GM21367 (cell line): ENCODE measurements at regions not wholly inside any gene's neighbourhood (a gene's known extent, or its start where the extent isn't known, plus 50 kb on each side); places are given as distances from the start of the nearest gene placed in this dataset.

Experiments used
- ATAC-seq: cut with Tn5 transposase; IDR thresholded peaks from one replicate; pipeline ENCODE4 v1.9.1; 2021; ENCODE audit not compliant: unreplicated experiment

DNA sequence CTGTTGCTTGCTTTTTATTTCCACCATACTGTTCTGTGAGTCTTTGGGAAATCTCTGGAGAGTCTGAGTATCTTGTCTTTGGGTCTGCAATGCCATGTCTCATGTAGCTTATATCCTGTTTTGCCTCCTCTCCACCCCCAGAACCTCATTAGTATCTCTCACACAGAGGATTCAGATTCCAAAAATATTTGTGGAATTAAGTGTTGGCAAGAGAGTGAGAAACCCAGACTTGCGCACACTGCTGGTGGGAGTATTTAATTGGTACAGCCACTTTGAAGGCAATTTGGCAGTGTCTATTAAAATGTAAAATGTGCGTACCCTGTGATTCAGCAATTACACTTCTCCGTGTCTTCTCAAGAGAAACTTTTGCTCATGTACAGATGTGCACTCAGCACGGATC is 68.6 kb downstream of the ZNF621 start:
- ATAC-seq = no peak

DNA sequence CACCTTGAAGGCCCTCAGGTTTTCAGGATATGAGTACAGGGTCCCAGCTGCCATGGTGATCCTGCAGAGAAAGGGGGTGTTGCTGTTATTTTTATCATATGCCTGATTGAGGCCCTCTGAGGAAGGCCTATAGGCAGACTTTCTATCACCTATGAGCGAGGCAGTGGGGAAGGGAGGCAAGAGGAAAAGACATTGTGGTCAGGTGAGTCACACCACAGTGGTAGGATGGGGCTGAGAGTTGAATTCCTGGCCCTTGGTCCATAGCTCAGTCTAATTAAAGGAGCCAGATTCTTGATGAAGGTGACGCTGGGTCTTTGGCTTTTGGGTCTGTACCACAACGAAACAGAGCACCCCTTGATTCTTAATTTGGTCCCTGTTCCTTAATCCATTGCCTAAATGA is 72.7 kb downstream of the ZNF621 start:
- no peak for ATAC-seq

DNA sequence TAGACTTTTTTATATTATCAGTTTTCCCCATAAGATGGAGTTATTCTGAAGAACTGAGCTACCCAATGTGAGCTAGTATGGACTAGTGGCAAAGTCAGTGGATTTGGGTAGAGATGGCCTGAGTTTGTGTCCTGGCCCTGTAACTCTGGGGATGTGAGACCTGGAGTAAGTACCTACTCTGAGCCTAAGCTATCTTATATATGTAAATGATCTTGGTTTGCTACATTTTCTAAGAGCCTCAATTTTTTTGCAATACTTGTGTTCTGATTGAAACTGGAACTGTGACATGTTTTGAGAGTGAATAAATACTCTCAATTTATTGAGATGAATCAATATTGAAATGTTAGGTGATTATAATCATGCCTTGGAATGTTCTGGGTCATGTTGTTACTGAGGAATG is 73.6 kb downstream of the ZNF621 start:
- no peak for ATAC-seq

DNA sequence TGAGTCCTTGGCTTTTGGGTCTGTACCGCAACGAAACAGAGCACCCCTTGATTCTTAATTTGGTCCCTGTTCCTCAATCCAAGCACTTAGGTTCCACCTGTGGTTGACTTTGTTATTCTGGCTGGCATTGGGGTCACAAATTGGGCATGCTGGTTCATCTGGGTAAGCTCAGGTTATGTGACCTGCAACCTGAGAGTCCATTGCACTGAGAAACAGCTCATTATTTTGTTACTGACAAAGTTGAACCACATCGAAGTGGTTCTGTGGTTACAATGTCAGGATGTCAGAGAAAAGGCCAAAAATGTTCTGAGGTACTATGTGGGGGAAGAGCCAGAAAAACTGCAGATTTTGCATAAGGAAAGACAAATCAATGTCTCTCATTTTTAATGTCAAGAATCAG is 74.2 kb downstream of the ZNF621 start:
- ATAC-seq = no peak

DNA sequence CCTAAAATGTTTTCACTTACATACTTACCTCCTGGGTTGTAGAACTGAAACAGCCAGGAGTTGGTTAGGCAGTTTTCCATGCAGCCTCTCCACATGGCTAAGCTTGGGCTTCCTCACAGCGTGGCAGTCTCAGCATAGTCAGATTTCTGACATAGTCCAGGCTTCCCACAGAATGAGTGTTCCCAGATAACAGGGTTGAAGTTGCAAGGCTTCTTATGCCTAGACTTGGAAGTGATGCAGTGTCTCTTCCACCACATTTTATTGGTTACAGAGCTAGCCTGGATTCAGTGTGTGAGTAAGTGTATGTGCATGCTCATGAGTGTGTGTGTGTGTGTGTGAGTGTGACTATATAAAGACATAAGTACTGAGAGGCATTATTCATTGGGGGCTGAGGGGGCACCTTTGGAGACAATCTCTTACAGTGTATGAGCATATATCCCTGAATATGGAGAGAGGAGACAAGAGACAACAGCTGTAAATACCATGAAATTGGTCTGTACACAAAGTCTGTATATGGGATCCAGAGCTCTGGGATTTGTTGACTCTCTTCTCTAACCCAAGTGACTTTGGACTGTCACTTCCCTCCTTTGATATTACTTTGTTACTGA is 78.1 kb downstream of the ZNF621 start:
- ATAC-seq = no peak

DNA sequence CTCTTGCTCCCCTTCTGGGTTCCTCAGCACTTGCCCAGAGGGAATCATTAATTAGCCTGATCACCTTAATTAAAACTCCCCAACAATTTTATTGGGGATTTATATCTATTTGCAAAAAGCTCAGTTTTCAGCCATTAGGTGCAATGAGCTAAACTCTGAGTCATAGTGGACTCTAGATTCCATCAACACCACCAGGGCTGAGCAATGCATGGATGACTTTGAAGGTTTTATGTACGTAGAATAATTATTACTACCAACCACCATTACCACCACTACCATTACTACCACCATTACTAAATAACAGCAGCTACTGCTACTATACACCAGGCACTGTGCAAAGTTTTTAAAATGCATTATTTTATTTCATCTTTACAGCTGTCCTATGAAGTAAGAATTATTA is 81.2 kb downstream of the ZNF621 start:
- ATAC-seq = no peak

DNA sequence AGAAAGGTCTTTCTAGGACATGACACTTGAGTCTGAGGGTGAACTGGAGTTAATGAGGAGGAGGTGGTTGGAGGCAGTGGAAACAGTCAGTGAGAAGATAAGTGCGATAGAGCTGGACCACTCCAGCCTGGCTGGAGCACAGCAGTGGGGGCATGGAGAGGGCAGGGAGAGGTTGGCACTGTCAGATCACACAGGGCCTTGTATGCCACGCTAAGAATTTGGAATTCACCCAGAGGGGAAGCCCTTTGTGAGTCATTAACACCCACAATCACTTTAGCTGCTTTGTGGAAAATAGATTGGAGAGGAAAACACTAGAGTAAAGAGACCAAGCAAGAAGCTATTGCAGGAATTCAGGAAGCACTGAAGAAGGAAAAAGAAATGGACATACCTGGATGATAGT is 83.3 kb downstream of the ZNF621 start:
- no peak for ATAC-seq

DNA sequence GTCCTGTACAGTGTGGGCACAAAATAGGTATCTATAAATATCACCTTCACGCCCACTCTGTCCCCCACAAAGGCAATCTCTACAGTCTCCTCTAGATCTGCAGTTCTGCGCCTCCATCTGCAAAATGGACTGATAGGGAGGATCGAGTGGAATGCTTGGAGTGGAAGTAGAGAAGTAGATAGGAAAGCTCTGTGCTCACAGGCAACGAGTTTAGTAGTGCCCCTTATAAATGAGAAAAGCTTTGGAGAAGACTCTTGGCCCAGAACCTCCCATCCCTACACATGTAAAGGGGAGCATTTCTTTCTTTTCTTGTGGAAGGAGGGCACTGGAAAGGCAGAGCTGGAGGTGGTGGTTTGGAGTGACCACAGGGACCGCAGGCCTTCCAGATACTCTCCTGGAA is 88.5 kb downstream of the ZNF621 start:
- no peak for ATAC-seq

DNA sequence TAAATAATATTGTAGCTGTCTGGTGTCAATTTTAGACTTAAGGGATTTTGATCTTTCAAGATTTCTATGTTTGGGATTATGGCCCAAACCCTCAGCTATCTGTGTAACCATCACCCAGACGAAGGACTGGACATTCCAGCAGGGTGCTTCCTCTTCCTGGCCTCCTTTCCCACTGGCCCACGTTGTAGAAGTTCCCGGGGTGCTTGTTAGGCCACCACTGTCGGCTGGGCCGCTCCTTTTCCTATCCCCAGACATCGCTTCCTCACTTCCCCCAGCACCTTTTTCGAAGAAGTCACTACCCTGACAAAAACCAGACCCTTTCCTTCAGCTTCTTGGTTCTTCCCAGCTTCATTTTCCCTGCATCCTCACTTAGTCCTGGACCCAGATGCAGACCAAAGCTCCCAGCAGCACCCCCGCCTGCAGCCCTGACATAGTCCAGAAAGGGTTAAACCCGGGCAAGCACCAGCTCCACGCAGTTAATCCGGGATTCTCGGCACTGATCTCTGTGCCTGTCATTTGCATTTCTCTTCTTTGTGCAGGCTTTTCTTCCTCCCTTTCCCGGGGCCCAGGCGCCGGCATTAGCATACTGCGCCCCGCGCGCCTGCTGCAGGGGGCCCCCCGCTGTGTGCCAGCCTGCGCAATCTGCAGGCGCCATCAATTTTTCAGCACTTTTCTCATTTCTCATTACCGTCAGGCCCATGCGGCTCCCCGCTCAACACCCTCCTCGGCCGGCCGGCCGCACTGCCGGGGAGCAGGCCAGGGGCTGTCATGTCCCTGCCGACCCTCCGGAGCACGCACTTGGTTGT is 90.6 kb downstream of the ZNF621 start:
- no peak for ATAC-seq

DNA sequence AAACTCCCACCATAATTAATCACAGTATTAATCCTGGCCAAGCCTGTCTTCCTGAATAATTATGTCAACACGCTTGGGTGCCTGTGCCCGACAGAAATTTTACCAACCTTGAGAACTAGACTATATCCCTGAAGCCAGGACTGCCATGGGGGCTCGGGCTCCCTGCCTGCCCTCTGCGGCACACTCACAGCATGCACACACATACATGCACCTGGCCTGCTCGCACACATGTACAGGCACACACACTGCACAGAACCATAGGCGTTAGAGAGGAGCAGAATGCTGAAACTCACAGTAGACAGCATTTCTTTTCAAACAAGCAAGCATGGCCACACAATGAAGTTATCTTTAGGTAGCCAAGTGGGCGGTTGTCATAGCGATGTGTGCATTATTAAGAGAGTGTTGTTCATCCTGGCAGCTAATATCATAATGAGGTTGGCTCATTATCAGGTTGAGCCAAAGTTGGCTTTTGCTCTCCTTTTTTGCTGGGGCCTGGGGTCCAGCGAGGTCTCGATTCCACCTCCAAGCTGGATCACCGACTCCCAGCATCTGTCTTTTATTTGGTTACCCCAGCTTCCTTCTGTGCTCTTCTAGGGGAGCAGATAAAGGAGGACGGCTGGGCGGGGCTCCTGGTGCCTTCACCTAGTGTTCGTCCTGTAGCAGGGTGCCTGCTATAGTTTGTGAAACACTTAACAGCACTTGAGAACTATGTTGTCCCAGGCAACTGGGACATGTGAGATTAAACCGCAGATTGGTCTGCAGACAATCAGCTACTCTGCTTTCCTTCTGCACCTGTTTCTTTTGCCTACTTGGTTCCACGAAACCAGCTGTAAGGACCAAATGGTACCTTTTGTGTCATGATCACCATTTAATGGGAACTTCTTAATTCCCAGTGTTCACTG is 91.4 kb downstream of the ZNF621 start:
- ATAC-seq = no peak

DNA sequence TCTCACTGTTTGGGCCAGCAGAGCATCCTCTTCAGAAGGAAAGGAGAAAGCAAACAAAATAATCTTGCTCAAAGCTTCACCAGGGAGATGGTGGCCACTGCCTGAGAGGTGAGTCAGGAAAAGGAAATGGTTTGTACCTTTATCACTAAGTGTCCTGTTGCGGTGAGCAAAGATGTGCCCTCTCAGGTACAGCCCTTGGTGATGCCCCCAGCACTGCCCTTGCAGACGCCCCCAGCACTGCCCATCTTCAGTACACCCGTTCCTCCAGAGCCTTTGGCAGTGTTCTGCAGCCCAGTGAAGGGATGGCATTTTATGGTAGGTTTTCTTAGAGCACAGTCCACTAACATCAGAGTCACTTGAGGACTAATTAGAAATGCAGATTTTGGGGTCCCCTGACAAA is 92.3 kb downstream of the ZNF621 start:
- no peak for ATAC-seq

DNA sequence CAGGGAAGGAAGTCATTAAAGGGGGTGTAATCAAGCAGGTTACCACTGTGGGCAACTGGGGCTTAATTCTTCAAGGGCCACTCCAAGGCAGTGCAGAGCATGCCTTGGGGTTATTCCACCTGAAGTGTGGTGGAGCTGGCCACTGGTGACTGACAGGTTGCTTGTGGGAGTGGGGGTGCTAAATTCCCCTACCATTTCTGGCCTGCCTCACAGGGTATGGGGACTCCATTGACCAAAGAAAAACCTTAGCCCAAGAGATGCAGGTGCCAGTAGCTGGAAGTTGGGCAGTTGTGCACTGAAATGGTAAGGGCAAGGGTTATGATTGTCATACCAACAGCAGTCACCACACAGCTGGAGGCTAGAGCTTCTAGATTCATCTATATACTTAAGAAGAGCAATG is 93.4 kb downstream of the ZNF621 start:
- no peak for ATAC-seq

DNA sequence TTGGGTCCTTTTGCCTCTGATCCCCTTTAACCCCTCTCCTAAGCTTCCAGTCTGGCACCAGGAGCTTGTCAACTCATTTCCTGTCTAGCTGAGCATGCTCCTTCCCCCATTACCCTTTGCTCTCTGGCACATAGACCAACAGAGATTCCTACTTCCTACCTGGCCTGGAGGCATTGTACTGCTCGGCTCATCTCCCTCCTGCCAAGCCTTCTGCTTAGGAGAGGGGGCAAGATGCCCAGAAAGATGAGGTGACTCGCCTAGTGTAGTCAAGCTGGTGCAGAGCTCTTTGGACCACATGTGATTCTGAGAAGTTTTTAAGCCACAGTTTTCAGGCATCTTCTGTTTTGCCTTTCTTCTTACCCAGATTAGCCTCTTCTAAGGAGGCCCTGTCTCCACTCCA is 95.4 kb downstream of the ZNF621 start:
- ATAC-seq = no peak

DNA sequence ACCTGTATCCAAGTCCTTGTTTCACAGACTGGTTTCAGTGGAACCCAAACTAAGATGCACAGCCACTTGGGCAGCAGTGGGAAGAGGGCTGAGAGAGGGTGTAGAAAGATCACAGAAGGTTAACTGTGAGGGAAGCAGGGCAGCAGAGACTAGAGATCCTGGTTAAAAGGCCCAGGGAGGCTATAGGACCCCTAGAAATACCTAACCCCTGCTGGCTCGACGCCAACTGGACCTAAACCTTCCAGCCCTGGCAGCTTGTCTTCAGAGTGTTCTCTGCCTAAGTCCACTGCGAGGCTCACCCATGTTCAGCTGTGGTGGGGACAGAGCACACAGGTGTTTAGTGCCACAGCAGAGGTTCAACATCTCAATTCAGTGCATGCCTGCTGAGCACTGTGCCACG is 96.5 kb downstream of the ZNF621 start:
- ATAC-seq = no peak

DNA sequence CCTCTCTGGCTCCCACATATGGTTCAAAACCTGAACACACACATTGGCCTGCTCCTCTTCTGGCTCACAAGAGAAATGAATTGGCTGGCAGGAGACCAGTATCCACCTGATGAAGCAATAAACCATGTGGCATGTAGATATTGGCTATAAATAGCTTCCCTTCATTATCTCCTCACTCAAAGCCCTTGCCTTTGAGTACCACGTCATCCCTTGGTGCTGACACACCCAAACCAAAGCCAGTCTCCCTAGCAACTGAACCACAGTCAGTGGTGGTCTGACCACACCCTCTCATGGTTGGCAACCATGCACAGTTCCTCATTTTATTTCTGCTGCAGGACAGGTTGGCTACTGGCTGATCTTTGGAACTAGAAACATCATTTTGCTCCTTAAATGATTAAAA is 98.8 kb downstream of the ZNF621 start:
- ATAC-seq = peak; percentile 98

DNA sequence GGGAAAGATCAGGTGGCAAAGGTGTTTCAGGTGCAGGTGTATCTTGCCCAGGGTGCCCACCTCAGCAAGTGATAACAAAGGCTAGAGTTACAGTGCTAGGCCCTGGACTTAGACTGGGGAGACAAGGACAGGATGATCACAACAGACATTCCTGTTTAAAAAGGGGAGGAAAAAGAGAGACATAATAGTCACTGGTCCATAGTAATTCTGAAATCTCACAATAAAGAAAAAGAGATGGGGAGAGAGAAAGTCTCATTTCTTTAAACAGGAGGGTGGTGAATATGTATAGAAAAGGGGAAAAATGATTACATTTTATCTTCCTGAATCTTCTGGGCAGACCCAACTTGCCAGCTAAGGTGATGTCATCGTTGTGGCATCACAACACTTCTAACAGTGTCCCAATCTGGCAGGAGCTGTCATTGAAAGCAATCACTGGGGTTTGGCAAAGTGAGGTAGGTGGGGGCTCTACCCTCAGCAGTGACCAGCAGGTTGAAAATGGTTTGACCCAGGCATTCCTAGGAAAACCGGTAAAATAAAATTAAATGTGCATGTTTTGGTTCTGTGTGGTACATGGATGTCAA is 99.5 kb downstream of the ZNF621 start:
- ATAC-seq = no peak

DNA sequence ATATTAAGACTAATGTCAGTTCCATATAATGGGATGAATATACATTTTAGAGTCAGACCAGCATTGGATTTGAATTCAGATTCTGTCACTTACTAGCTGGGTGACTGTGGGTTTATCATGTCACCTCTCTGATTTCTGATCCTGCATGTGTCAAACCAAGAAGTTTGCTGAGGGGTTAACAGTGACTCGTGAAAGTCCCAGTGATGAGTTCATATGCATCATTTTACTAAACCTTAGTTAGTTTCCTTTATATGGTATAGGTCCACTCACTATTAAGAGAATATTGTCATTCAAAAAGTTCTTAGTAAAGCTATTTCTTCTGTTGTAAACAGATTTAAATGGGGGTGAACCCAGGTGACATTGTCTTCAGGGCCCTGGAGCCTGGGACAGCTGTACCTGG is 102.3 kb downstream of the ZNF621 start:
- ATAC-seq = no peak

DNA sequence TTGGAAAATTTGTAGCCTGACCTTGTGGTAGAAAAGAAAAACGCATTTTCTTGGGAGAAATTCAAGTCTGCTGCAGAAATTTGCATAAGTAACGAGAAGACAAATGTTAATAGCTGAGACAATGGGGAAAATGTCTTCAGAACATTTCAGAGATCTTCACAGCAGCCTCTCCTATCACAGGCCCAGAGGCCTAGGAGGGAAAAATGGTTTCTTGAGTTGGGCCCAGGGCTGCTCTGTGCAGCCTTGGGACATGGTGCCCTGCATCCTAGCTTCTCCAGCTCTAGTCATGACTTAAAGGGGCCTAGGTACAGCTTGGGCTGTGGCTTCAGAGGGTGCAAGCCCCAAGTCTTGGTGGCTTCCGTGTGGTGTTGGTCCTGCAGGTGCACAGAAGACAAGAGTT is 104.2 kb downstream of the ZNF621 start:
- ATAC-seq = no peak

DNA sequence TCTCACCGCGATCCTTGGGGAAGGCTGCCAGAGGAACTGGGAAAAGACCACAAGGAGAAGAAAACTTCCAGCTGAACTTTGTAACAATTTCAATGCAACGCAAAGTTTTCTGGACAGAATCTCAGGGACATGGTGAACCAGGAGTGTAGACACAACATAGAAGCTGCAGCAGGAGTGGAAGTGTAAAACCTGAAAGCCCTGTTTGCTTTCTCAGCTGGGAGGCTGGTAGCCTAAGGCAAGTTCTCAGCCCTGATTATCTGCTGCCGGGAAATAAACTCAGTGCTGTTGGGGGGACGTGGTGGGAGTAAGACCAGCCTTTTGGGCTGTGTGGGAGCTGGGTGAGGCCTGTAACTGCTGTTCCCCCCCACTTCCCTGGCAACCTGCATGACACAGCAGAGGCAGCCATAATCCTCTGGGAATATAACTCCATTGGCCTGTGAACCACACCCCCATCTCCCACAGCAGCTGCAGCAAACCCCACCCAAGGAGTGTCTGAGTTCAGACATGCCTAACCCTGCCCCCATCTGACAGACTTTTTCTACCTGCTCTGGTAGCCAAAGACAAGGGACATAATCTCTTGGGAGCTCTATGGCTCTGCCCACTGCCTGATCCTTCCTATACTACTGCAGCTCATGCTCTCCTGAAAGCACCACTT is 106.7 kb downstream of the ZNF621 start:
- no peak for ATAC-seq

DNA sequence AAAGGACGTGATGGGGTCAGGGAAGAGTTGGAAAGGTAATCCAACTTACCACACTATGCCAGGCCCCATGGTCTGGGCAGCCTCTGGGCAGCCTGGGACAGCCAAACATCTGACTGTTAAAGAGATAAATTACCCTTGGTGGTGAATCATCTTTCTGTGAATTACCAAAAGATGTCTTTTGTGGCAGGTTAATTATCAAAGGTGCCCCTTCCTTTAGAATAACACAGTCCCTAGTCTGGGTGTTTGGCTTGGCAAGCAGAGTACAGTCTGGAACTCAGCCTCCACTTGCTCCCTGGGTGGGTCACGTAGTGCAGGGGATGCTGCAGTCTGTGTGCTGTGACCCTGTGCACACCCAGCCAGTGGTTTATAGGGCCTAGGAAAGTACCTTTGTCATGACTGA is 113.1 kb downstream of the ZNF621 start:
- ATAC-seq = no peak

DNA sequence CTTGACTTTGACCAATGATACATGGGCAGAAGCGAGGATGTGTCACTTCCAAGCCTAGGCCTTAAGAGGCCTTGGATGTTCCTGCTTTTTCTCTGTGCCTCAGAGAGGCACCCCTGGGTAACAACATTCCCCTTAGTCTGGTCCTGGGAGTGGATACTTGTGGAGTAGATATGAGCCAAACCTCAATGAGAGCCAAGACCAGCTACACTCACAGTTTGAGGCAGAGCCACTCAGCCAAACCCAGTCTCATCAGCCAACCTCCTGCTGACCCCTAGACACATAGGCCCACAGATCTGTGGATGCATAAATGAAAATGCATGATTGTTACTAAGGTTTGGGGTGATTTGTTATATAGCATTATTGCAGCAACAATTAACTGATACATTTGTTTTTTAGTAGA is 114.2 kb downstream of the ZNF621 start:
- ATAC-seq = no peak
